ENCODE measurements at regions not wholly inside any gene's neighbourhood (a gene's known extent, or its start where the extent isn't known, plus 50 kb on each side); places are given as distances from the start of the nearest gene placed in this dataset.

DNA sequence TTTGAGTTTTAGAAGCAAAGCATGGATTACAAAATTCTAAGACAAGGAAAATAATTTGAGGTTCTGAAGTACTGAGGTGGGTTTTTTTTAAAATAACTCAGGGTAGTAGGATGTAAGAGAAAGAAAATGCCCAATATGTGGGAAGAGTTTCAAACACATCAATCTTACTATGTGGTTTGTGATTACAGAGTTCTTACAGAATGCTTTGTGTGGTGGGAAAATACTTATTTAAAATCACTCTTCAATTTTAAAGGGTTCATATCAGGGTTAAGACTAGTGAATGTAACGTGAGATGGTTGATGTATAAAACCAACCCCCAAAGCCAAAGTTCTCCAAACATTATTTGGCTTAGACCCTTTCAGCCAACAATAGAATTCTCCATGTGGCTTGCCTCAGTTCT is 173.5 kb downstream of the UBE2E3 start:
- no peak overlapping the region for H3K4me2 ChIP-seq (ENCODE audit: low read depth, low read length)
- no peak overlapping the region for H3K23ac ChIP-seq (ENCODE audit: low read depth, low read length)
- no peak overlapping the region for H3K27ac ChIP-seq (ENCODE audit: insufficient read depth, low read length)
- no peaks in the 10 kb centered on the region for H4K20me1 ChIP-seq (ENCODE audit: insufficient read depth, low read length)
- H2AK9ac ChIP-seq (replicated peaks; ENCODE audit: low read depth, low read length, poor library complexity), result no peak overlapping the region
- no peaks in the 10 kb centered on the region for H3K9me3 ChIP-seq (ENCODE audit: control insufficient read depth, insufficient read depth, low read length)
- no peak overlapping the region for H2BK120ac ChIP-seq (ENCODE audit: low read depth, low read length)
- H2AK5ac ChIP-seq (ENCODE audit: low read depth, low read length), result no peak overlapping the region
- no peaks in the 10 kb centered on the region for H3K27me3 ChIP-seq (ENCODE audit: control insufficient read depth, insufficient read depth, low read length)
- WGBS, 2 experiments (ENCODE audit: extremely low coverage in 2 of 2, insufficient read length in 1 of 2), result no CpG with 5 or more reads among the region's 1 CpG
- no peak overlapping the region for H3K9ac ChIP-seq (ENCODE audit: low read depth, low read length)
- no peak overlapping the region for H4K91ac ChIP-seq (ENCODE audit: insufficient read depth, low read depth, low read length)
- no TSS peak for BruUV-seq (replicated peaks)
- H3K36me3 ChIP-seq (ENCODE audit: control insufficient read depth, insufficient read depth, low read length), result no peaks in the 10 kb centered on the region
- no peak overlapping the region for H3K56ac ChIP-seq (ENCODE audit: extremely low read depth, insufficient read depth, low read length)
- H3K4me3 ChIP-seq (ENCODE audit: insufficient read depth, low read depth, low read length), result no peak overlapping the region
- DNase-seq (no peak), ATAC-seq (ENCODE audit: low read depth) (no peak)
- H2BK15ac ChIP-seq (ENCODE audit: low read depth, low read length), result no peak overlapping the region
- H3K14ac ChIP-seq (replicated peaks; ENCODE audit: low read depth, low read length), result no peak overlapping the region
- no peak overlapping the region for H2AFZ ChIP-seq (replicated peaks; ENCODE audit: low read length, poor library complexity)
- TF ChIP-seq POLR2A (IDR thresholded peaks at IDR 0.05; ENCODE audit: low read depth, low read length) (no peak), MAZ (IDR thresholded peaks at IDR 0.05; ENCODE audit: borderline replicate concordance, low read depth, low read length) (no peak), RAD21 (IDR thresholded peaks at IDR 0.05; ENCODE audit: low read length) (no peak), BHLHE40 (IDR thresholded peaks at IDR 0.05; ENCODE audit: low read depth, low read length) (no peak)
- TF ChIP-seq, protein P1, sequence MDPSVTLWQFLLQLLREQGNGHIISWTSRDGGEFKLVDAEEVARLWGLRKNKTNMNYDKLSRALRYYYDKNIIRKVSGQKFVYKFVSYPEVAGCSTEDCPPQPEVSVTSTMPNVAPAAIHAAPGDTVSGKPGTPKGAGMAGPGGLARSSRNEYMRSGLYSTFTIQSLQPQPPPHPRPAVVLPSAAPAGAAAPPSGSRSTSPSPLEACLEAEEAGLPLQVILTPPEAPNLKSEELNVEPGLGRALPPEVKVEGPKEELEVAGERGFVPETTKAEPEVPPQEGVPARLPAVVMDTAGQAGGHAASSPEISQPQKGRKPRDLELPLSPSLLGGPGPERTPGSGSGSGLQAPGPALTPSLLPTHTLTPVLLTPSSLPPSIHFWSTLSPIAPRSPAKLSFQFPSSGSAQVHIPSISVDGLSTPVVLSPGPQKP (IDR thresholded peaks at IDR 0.05; ENCODE audit: borderline replicate concordance, low read depth, low read length), result no peak
- TF ChIP-seq, protein P2, sequence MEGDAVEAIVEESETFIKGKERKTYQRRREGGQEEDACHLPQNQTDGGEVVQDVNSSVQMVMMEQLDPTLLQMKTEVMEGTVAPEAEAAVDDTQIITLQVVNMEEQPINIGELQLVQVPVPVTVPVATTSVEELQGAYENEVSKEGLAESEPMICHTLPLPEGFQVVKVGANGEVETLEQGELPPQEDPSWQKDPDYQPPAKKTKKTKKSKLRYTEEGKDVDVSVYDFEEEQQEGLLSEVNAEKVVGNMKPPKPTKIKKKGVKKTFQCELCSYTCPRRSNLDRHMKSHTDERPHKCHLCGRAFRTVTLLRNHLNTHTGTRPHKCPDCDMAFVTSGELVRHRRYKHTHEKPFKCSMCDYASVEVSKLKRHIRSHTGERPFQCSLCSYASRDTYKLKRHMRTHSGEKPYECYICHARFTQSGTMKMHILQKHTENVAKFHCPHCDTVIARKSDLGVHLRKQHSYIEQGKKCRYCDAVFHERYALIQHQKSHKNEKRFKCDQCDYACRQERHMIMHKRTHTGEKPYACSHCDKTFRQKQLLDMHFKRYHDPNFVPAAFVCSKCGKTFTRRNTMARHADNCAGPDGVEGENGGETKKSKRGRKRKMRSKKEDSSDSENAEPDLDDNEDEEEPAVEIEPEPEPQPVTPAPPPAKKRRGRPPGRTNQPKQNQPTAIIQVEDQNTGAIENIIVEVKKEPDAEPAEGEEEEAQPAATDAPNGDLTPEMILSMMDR (conservative IDR thresholded peaks at IDR 0.05; ENCODE audit: low read depth, low read length), result no peak
- H4K5ac ChIP-seq (ENCODE audit: low read depth, low read length), result no peak overlapping the region
- no peak overlapping the region for H3K4ac ChIP-seq (ENCODE audit: low read depth, low read length)
- H2BK20ac ChIP-seq (ENCODE audit: low read depth, low read length), result no peak overlapping the region
- in situ Hi-C loops (cut with MboI; ENCODE audit: low sequenced_read_pairs) (no loop called here), intact Hi-C loops (cut with micrococcal nuclease) (no loop called here), dilution Hi-C loops (cut with HindIII; ENCODE audit: low sequenced_read_pairs, unreplicated experiment) (no loop called here)
- 0 out of 2 replicates have a peak, but pooled peaks cover 3% of the 10 kb centered on the region for H3K9me1 ChIP-seq (ENCODE audit: insufficient read depth, low read length)
- H3K4me1 ChIP-seq (ENCODE audit: control insufficient read depth, insufficient read depth, low read length), result no peaks in the 10 kb centered on the region; the same call in 1 of the 2 replicates
- CTCF ChIA-PET, result no interaction called here
- no peak overlapping the region for H2BK5ac ChIP-seq (ENCODE audit: low read depth, low read length, poor library complexity, severe bottlenecking)
- H3K79me1 ChIP-seq (ENCODE audit: low read depth in 1 of 2, low read length in 2 of 2), result no peaks in the 10 kb centered on the region
- POLR2A ChIA-PET (ENCODE audit: unreplicated experiment), result no interaction called here
- H4K8ac ChIP-seq (ENCODE audit: low read depth in 2 of 2, low read length in 2 of 2), result no peak overlapping the region
- H3K18ac ChIP-seq (ENCODE audit: low read depth, low read length), result no peak overlapping the region
